ENCODE measurements at regions not wholly inside any gene's neighbourhood (a gene's known extent, or its start where the extent isn't known, plus 50 kb on each side); places are given as distances from the start of the nearest gene placed in this dataset.

GRCh38 chr2:19763731-19764130 lies 138.1 kb downstream of the TTC32 start:
- TF ChIP-seq CTCF (conservative IDR thresholded peaks at IDR 0.05): no peak
- TF ChIP-seq ZFX (IDR thresholded peaks at IDR 0.05): no peak

Data from C4-2B (cell line).